ENCODE measurements at regions not wholly inside any gene's neighbourhood (a gene's known extent, or its start where the extent isn't known, plus 50 kb on each side); places are given as distances from the start of the nearest gene placed in this dataset.
"Not testable (repeated sequence)": the region's sequence is repeated elsewhere in the genome, so short reads cannot be mapped to it uniquely, and the experiment has no call there.

GRCh38 chr18:55981712-55982475, 393.9 kb upstream of the TCF4 start:
- in situ Hi-C loops (cut with MboI; ENCODE audit: low pct_unique_long_range_greater_than_20kb, low sequenced_read_pairs) = no loop called here
- no peak for DNase-seq

- in situ Hi-C loops (cut with MboI; ENCODE audit: low pct_unique_long_range_greater_than_20kb, low sequenced_read_pairs) = no loop called here
- no peak for DNase-seq
Measured at GRCh38 chr18:55974521-55974920, 386.5 kb upstream of the TCF4 start.

- no peak for DNase-seq
Measured at GRCh38 chr18:55968550-55968949, 380.6 kb upstream of the TCF4 start.

GRCh38 chr18:55967019-55967418, 379.0 kb upstream of the TCF4 start:
- DNase-seq = no peak
- in situ Hi-C loops (cut with MboI; ENCODE audit: low pct_unique_long_range_greater_than_20kb, low sequenced_read_pairs) = no loop called here

More at GRCh38 chr18:55968550-55968949, 380.6 kb upstream of the TCF4 start:
- in situ Hi-C loops (cut with MboI; ENCODE audit: low pct_unique_long_range_greater_than_20kb, low sequenced_read_pairs) = no loop called here

- DNase-seq = no peak
- in situ Hi-C loops (cut with MboI; ENCODE audit: low pct_unique_long_range_greater_than_20kb, low sequenced_read_pairs) = no loop called here
Measured at GRCh38 chr18:55964171-55964570, 376.2 kb upstream of the TCF4 start.

- no peak for DNase-seq
- in situ Hi-C loops (cut with MboI; ENCODE audit: low pct_unique_long_range_greater_than_20kb, low sequenced_read_pairs) = no loop called here
Measured at GRCh38 chr18:55953326-55953725, 365.3 kb upstream of the TCF4 start.

GRCh38 chr18:55951738-55952137, 363.7 kb upstream of the TCF4 start:
- in situ Hi-C loops (cut with MboI; ENCODE audit: low pct_unique_long_range_greater_than_20kb, low sequenced_read_pairs) = not testable (repeated sequence)
- peak; percentile 6 for DNase-seq

GRCh38 chr18:55950379-55951166, 362.6 kb upstream of the TCF4 start:
- in situ Hi-C loops (cut with MboI; ENCODE audit: low pct_unique_long_range_greater_than_20kb, low sequenced_read_pairs) = no loop called here
- no peak for DNase-seq

GRCh38 chr18:55934821-55935220, 346.8 kb upstream of the TCF4 start:
- DNase-seq = no peak
- in situ Hi-C loops (cut with MboI; ENCODE audit: low pct_unique_long_range_greater_than_20kb, low sequenced_read_pairs) = no loop called here

- no peak for DNase-seq
- in situ Hi-C loops (cut with MboI; ENCODE audit: low pct_unique_long_range_greater_than_20kb, low sequenced_read_pairs) = no loop called here
Measured at GRCh38 chr18:55932675-55933074, 344.7 kb upstream of the TCF4 start.

- peak; percentile 68 for DNase-seq
- in situ Hi-C loops (cut with MboI; ENCODE audit: low pct_unique_long_range_greater_than_20kb, low sequenced_read_pairs) = no loop called here
Measured at GRCh38 chr18:55927831-55928230, 339.8 kb upstream of the TCF4 start.

- no peak for DNase-seq
- in situ Hi-C loops (cut with MboI; ENCODE audit: low pct_unique_long_range_greater_than_20kb, low sequenced_read_pairs) = no loop called here
Measured at GRCh38 chr18:55925772-55926171, 337.8 kb upstream of the TCF4 start.

- in situ Hi-C loops (cut with MboI; ENCODE audit: low pct_unique_long_range_greater_than_20kb, low sequenced_read_pairs) = no loop called here
Measured at GRCh38 chr18:55920063-55920462, 332.1 kb upstream of the TCF4 start.

GRCh38 chr18:55918444-55918843, 330.5 kb upstream of the TCF4 start:
- no peak for DNase-seq
- in situ Hi-C loops (cut with MboI; ENCODE audit: low pct_unique_long_range_greater_than_20kb, low sequenced_read_pairs) = no loop called here

More at GRCh38 chr18:55920063-55920462, 332.1 kb upstream of the TCF4 start:
- no peak for DNase-seq

GRCh38 chr18:55912919-55913318, 324.9 kb upstream of the TCF4 start:
- in situ Hi-C loops (cut with MboI; ENCODE audit: low pct_unique_long_range_greater_than_20kb, low sequenced_read_pairs) = no loop called here

GRCh38 chr18:55912071-55912470, 324.1 kb upstream of the TCF4 start:
- no peak for DNase-seq
- in situ Hi-C loops (cut with MboI; ENCODE audit: low pct_unique_long_range_greater_than_20kb, low sequenced_read_pairs) = no loop called here

More at GRCh38 chr18:55912919-55913318, 324.9 kb upstream of the TCF4 start:
- no peak for DNase-seq

GRCh38 chr18:55910296-55910695, 322.3 kb upstream of the TCF4 start:
- in situ Hi-C loops (cut with MboI; ENCODE audit: low pct_unique_long_range_greater_than_20kb, low sequenced_read_pairs) = no loop called here
- DNase-seq = no peak

GRCh38 chr18:55908901-55909366, 320.9 kb upstream of the TCF4 start:
- DNase-seq = no peak
- in situ Hi-C loops (cut with MboI; ENCODE audit: low pct_unique_long_range_greater_than_20kb, low sequenced_read_pairs) = no loop called here

- in situ Hi-C loops (cut with MboI; ENCODE audit: low pct_unique_long_range_greater_than_20kb, low sequenced_read_pairs) = no loop called here
Measured at GRCh38 chr18:55907453-55908175, 319.6 kb upstream of the TCF4 start.

GRCh38 chr18:55906536-55906935, 318.5 kb upstream of the TCF4 start:
- in situ Hi-C loops (cut with MboI; ENCODE audit: low pct_unique_long_range_greater_than_20kb, low sequenced_read_pairs) = no loop called here
- peak; percentile 17 for DNase-seq

More at GRCh38 chr18:55907453-55908175, 319.6 kb upstream of the TCF4 start:
- DNase-seq = no peak

All from KBM-7 (cell line).